Retinal pigment epithelial cell (primary cell): ENCODE measurements at regions not wholly inside any gene's neighbourhood (a gene's known extent, or its start where the extent isn't known, plus 50 kb on each side); places are given as distances from the start of the nearest gene placed in this dataset.

Experiments
- DNase-seq: peaks from one replicate; pipeline ENCODE4 v3.0.0-alpha.2; 2010; ENCODE audit warnings: low read depth
- H3K4me3 ChIP-seq: 2 replicates; pipeline ENCODE4 v1.5.1; 2011; ENCODE audit warnings: mild to moderate bottlenecking, low read length, control low read depth, moderate library complexity
- CTCF ChIP-seq: conservative IDR thresholded peaks from 2 replicates; pipeline ENCODE4 v1.5.1; 2011; ENCODE audit warnings: low read depth, low read length, control low read depth, inconsistent platforms

- H3K4me3 ChIP-seq: no peak overlapping the region
- TF ChIP-seq CTCF: no peak
- DNase-seq: no peak
These were observed 55.1 kb downstream of the MRPL36 start for GRCh38 chr5:1744393-1745122.

- no peak overlapping the region for H3K4me3 ChIP-seq
- DNase-seq: no peak
- TF ChIP-seq CTCF: no peak
These were observed 55.9 kb downstream of the MRPL36 start for GRCh38 chr5:1743769-1744085.

GRCh38 chr5:1743061-1743768 is 56.4 kb downstream of the MRPL36 start:
- H3K4me3 ChIP-seq: no peak overlapping the region
- DNase-seq: no peak
- TF ChIP-seq CTCF: no peak

GRCh38 chr5:1737790-1738405 is 61.7 kb downstream of the MRPL36 start:
- TF ChIP-seq CTCF: peak; percentile 64
- DNase-seq: no peak
- no peak overlapping the region for H3K4me3 ChIP-seq

- no peak overlapping the region for H3K4me3 ChIP-seq
- no peak for DNase-seq
- no peak for TF ChIP-seq CTCF
These were observed 62.5 kb downstream of the MRPL36 start for GRCh38 chr5:1736889-1737711.

GRCh38 chr5:1736065-1736464 is 63.6 kb downstream of the MRPL36 start:
- H3K4me3 ChIP-seq: no peak overlapping the region
- TF ChIP-seq CTCF: no peak
- DNase-seq: no peak
